ENCODE measurements at regions not wholly inside any gene's neighbourhood (a gene's known extent, or its start where the extent isn't known, plus 50 kb on each side); places are given as distances from the start of the nearest gene placed in this dataset.

- TF ChIP-seq CTCF (IDR thresholded peaks at IDR 0.05; ENCODE audit: low read depth, low read length, poor library complexity, severe bottlenecking) (no peak), EZH2phosphoT487 (IDR thresholded peaks at IDR 0.05; ENCODE audit: borderline replicate concordance, low read length) (no peak)
These were observed 253.8 kb downstream of the TNS1 start for GRCh38 chr2:217749008-217749407.

All from DOHH2 (cell line).